ENCODE measurements at regions not wholly inside any gene's neighbourhood (a gene's known extent, or its start where the extent isn't known, plus 50 kb on each side); places are given as distances from the start of the nearest gene placed in this dataset.

- Histone ChIP-seq H3K4me3 (no peak overlapping the region), H3K36me3 (replicated peaks in 1 of 2) (no peaks in the 10 kb centered on the region), H3K27ac (no peak overlapping the region), H3K9me3 (replicated peaks in 1 of 3) (no peaks in the 10 kb centered on the region), H3K4me1 (replicated peaks in 1 of 2) (no peaks in the 10 kb centered on the region), H3K27me3 (no peaks in the 10 kb centered on the region)
- TF ChIP-seq, protein P1, sequence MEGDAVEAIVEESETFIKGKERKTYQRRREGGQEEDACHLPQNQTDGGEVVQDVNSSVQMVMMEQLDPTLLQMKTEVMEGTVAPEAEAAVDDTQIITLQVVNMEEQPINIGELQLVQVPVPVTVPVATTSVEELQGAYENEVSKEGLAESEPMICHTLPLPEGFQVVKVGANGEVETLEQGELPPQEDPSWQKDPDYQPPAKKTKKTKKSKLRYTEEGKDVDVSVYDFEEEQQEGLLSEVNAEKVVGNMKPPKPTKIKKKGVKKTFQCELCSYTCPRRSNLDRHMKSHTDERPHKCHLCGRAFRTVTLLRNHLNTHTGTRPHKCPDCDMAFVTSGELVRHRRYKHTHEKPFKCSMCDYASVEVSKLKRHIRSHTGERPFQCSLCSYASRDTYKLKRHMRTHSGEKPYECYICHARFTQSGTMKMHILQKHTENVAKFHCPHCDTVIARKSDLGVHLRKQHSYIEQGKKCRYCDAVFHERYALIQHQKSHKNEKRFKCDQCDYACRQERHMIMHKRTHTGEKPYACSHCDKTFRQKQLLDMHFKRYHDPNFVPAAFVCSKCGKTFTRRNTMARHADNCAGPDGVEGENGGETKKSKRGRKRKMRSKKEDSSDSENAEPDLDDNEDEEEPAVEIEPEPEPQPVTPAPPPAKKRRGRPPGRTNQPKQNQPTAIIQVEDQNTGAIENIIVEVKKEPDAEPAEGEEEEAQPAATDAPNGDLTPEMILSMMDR (IDR thresholded peaks at IDR 0.05), result no peak
- no peak for TF ChIP-seq POLR2A (IDR thresholded peaks at IDR 0.05)
- 69 to 81% (median 76%) methylated on average over 4 of the region's 4 CpGs for WGBS, 4 donors
- no peak for DNase-seq
- intact Hi-C loops (cut with DNase I), result no loop called here
Observed at GRCh38 chr4:19123681-19124080, 1102.1 kb upstream of the LCORL start.

DNA sequence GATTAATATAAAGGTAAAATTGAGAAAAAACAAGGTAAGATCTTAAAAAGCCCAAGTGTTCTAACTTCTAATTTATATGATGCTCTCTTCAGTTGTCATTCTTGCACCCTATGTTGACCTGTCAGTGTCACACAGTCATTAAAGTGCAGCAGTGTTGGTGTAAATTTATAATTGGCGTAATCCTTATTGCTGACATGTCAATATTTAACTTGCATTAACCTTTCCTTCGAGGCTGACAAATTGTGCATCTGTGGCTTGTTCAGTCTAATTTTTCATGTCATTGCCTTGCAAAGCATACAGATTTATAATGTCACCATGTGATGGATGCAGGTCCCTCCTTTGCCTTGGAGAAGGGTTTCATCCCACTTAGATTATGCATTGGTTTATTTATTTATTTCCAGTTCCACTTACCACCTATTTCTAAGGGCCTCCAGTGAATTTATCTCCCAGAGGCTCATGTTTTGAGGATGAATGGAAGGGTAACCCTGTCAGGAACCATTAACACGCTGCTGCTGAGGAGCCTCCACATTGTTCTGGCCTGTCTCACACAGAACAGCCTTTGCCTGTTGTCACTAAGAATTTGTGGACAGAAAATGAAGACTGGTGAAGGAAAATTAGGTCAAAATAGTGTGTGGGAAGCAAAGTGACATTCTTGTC lies 1098.5 kb upstream of the LCORL start:
- Histone ChIP-seq H3K4me1 (replicated peaks in 1 of 2) (no peaks in the 10 kb centered on the region), H3K9me3 (replicated peaks in 1 of 3) (no peaks in the 10 kb centered on the region), H3K4me3 (no peak overlapping the region), H3K27me3 (no peaks in the 10 kb centered on the region), H3K27ac (no peak overlapping the region), H3K36me3 (replicated peaks in 1 of 2) (no peaks in the 10 kb centered on the region)
- WGBS, 4 donors, result 64 to 71% (median 70%) methylated on average over 3 of the region's 3 CpGs
- DNase-seq, result no peak
- intact Hi-C loops (cut with DNase I), result no loop called here
- TF ChIP-seq, protein P1 (IDR thresholded peaks at IDR 0.05), result no peak

- 66 to 88% (median 74%) methylated on average over 2 of the region's 2 CpGs for WGBS, 4 donors
- DNase-seq, result no peak
- Histone ChIP-seq H3K4me3 (no peak overlapping the region), H3K27ac (no peak overlapping the region), H3K9me3 (replicated peaks in 1 of 3) (no peaks in the 10 kb centered on the region), H3K27me3 (no peaks in the 10 kb centered on the region), H3K4me1 (replicated peaks in 1 of 2) (no peaks in the 10 kb centered on the region), H3K36me3 (replicated peaks in 1 of 2) (no peaks in the 10 kb centered on the region)
- intact Hi-C loops (cut with DNase I), result no loop called here
- TF ChIP-seq, protein P1 (IDR thresholded peaks at IDR 0.05), result no peak
- no peak for TF ChIP-seq POLR2A (IDR thresholded peaks at IDR 0.05)
Observed at GRCh38 chr4:19117022-19117421, 1095.5 kb upstream of the LCORL start.

GRCh38 chr4:19104176-19104575 lies 1082.6 kb upstream of the LCORL start:
- Histone ChIP-seq H3K4me1 (replicated peaks in 1 of 2) (no peaks in the 10 kb centered on the region), H3K9me3 (replicated peaks in 1 of 3) (no peaks in the 10 kb centered on the region), H3K4me3 (no peak overlapping the region), H3K27ac (no peak overlapping the region), H3K36me3 (replicated peaks in 1 of 2) (no peaks in the 10 kb centered on the region), H3K27me3 (no peaks in the 10 kb centered on the region)
- no peak for TF ChIP-seq POLR2A (IDR thresholded peaks at IDR 0.05)
- TF ChIP-seq, protein P1 (IDR thresholded peaks at IDR 0.05), result no peak
- intact Hi-C loops (cut with DNase I), result no loop called here
- no peak for DNase-seq
- WGBS, 4 donors, result 76 to 83% (median 81%) methylated on average over 4 of the region's 4 CpGs

Measured in adrenal gland (tissue), 9 donors.